ENCODE measurements at regions not wholly inside any gene's neighbourhood (a gene's known extent, or its start where the extent isn't known, plus 50 kb on each side); places are given as distances from the start of the nearest gene placed in this dataset.

- H3K4me2 ChIP-seq (ENCODE audit: low read depth, low read length), result no peak overlapping the region
- TF ChIP-seq ZNF720 (CRISPR knock-in tag; IDR thresholded peaks at IDR 0.05), result no peak
- TF ChIP-seq, protein P1, sequence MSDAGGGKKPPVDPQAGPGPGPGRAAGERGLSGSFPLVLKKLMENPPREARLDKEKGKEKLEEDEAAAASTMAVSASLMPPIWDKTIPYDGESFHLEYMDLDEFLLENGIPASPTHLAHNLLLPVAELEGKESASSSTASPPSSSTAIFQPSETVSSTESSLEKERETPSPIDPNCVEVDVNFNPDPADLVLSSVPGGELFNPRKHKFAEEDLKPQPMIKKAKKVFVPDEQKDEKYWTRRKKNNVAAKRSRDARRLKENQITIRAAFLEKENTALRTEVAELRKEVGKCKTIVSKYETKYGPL (CRISPR knock-in tag; IDR thresholded peaks at IDR 0.05), result no peak
- TF ChIP-seq BRCA1 (CRISPR knock-in tag; IDR thresholded peaks at IDR 0.05), result no peak
- TF ChIP-seq GTF2F1 (IDR thresholded peaks at IDR 0.05; ENCODE audit: low read length), result no peak
- TF ChIP-seq SPEN (CRISPR knock-in tag; IDR thresholded peaks at IDR 0.05; ENCODE audit: low read depth), result no peak
- TF ChIP-seq ZHX2 (IDR thresholded peaks at IDR 0.05; ENCODE audit: low read depth), result no peak
- TF ChIP-seq ZHX2 (CRISPR knock-in tag; IDR thresholded peaks at IDR 0.05; ENCODE audit: borderline replicate concordance), result no peak
- no peak for TF ChIP-seq NFKB2 (CRISPR knock-in tag; IDR thresholded peaks at IDR 0.05; ENCODE audit: borderline replicate concordance)
- no peak for TF ChIP-seq ZNF30 (CRISPR knock-in tag; IDR thresholded peaks at IDR 0.05)
- no peak for TF ChIP-seq TCF12 (IDR thresholded peaks at IDR 0.05)
- TF ChIP-seq TCF12 (CRISPR knock-in tag; IDR thresholded peaks at IDR 0.05), result no peak
- TF ChIP-seq HIVEP1 (CRISPR knock-in tag; IDR thresholded peaks at IDR 0.05), result no peak
- TF ChIP-seq, protein P2, sequence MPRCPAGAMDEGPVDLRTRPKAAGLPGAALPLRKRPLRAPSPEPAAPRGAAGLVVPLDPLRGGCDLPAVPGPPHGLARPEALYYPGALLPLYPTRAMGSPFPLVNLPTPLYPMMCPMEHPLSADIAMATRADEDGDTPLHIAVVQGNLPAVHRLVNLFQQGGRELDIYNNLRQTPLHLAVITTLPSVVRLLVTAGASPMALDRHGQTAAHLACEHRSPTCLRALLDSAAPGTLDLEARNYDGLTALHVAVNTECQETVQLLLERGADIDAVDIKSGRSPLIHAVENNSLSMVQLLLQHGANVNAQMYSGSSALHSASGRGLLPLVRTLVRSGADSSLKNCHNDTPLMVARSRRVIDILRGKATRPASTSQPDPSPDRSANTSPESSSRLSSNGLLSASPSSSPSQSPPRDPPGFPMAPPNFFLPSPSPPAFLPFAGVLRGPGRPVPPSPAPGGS (CRISPR knock-in tag; IDR thresholded peaks at IDR 0.05), result no peak
- no peak for TF ChIP-seq TIGD3 (CRISPR knock-in tag; IDR thresholded peaks at IDR 0.05; ENCODE audit: borderline replicate concordance)
- no peak for TF ChIP-seq ZNF75D (CRISPR knock-in tag; IDR thresholded peaks at IDR 0.05; ENCODE audit: borderline replicate concordance)
- TF ChIP-seq ZFP1 (CRISPR knock-in tag; IDR thresholded peaks at IDR 0.05), result no peak
- H3K27ac ChIP-seq (ENCODE audit: extremely low read length, insufficient read depth, low read length), result no peak overlapping the region
- no peaks in the 10 kb centered on the region for H3K36me3 ChIP-seq (replicated peaks in 1 of 2; ENCODE audit: control insufficient read depth in 1 of 2, insufficient read depth in 2 of 2, low read length in 2 of 2)
- no peaks in the 10 kb centered on the region for H4K20me1 ChIP-seq (ENCODE audit: insufficient read depth, low read length)
- H3K79me2 ChIP-seq (ENCODE audit: insufficient read depth, low read length), result no peaks in the 10 kb centered on the region
- no peak overlapping the region for H3K4me3 ChIP-seq (replicated peaks in 1 of 3; ENCODE audit: insufficient read depth in 1 of 3, low read depth in 2 of 3, low read length in 3 of 3)
- ATAC-seq, result no peak
- 53% methylated on average over 2 of the region's 3 CpGs for WGBS (ENCODE audit: low lambda C conversion rate)
- no peaks in the 10 kb centered on the region for H3K27me3 ChIP-seq (ENCODE audit: control insufficient read depth in 1 of 2, insufficient read depth in 2 of 2, low read length in 2 of 2)
- no peak for DNase-seq (ENCODE audit: low spot score)
- BruUV-seq (replicated peaks), result no TSS peak
- no peaks in the 10 kb centered on the region for H3K4me1 ChIP-seq (ENCODE audit: insufficient read depth, low read length)
- H3K9ac ChIP-seq (ENCODE audit: insufficient read depth, low read depth, low read length), result no peak overlapping the region
- no peak overlapping the region for H2AFZ ChIP-seq (ENCODE audit: low read length)
- no peaks in the 10 kb centered on the region for H3K9me3 ChIP-seq (ENCODE audit: low read length)
- CTCF ChIA-PET (ENCODE audit: low intra/inter-chr PET ratio, low total read pairs), result no interaction called here
- intact Hi-C loops (cut with micrococcal nuclease; ENCODE audit: unreplicated experiment) (no loop called here), in situ Hi-C loops (cut with HindIII; ENCODE audit: extremely low pct_ligation_motif_present, low pct_unique_long_range_greater_than_20kb) (no loop called here)
- FAIRE-seq, result no peak
- POLR2A ChIA-PET, result no interaction called here
Measured at GRCh38 chr16:59252317-59252716, 518.2 kb upstream of the GOT2 start.

Data from HepG2 (cell line).